GM18873 (cell line): ENCODE measurements at regions not wholly inside any gene's neighbourhood (a gene's known extent, or its start where the extent isn't known, plus 50 kb on each side); places are given as distances from the start of the nearest gene placed in this dataset.

Source experiments
- ATAC-seq: cut with Tn5 transposase; IDR thresholded peaks from one replicate; pipeline ENCODE4 v1.9.1; 2021; ENCODE audit warnings: mild to moderate bottlenecking, moderate library complexity, moderate number of reproducible peaks; ENCODE audit not compliant: unreplicated experiment, low FRiP score

GRCh38 chr3:31172336-31172735 lies 277.9 kb upstream of the GADL1 start:
- no peak for ATAC-seq

GRCh38 chr3:31173118-31173718 lies 278.8 kb upstream of the GADL1 start:
- ATAC-seq = no peak

GRCh38 chr3:31174079-31174478 lies 279.6 kb upstream of the GADL1 start:
- ATAC-seq = no peak

DNA sequence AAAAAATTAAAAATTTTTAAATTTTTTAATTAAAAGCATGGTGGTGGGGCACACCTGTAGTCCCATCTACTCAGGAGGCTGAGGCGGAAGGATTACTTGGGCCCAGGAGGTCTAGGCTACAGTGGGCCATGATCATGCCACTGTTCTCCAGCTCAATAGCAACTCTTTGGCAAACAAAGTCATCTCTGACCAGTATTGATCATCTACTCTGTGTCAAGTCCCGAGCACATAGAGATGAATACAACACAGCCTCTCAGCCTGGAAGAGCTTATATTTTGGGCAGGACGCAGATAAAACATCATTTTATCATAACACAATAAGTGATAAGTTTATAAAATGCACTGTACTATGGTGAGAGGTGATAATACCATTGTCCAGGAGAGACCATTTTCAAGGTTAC lies 281.6 kb upstream of the GADL1 start:
- no peak for ATAC-seq

- ATAC-seq = no peak
Observed at GRCh38 chr3:31178467-31178866, 284.0 kb upstream of the GADL1 start.

GRCh38 chr3:31179768-31180167 lies 285.3 kb upstream of the GADL1 start:
- ATAC-seq = no peak

GRCh38 chr3:31180274-31180673 lies 285.8 kb upstream of the GADL1 start:
- no peak for ATAC-seq

DNA sequence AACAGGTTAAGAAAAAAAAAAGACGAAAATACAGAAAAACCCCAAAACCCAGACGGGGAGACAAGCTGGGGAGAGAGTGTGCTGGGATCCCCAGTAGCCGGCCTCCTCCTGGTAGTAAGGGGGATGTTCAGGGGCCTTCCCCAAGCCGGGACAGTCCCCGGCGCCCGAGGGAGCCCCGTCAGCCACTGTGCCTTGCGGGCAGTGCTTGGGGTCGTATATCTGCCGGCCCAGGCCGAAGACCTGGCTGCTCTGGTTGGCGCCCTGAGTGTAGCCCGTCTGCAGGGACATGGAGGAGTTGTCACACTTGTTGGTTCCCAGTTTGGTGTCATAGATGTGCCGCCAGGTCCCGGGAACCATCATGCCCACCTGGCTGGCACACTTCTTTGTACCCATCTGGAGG lies 287.2 kb upstream of the GADL1 start:
- no peak for ATAC-seq

DNA sequence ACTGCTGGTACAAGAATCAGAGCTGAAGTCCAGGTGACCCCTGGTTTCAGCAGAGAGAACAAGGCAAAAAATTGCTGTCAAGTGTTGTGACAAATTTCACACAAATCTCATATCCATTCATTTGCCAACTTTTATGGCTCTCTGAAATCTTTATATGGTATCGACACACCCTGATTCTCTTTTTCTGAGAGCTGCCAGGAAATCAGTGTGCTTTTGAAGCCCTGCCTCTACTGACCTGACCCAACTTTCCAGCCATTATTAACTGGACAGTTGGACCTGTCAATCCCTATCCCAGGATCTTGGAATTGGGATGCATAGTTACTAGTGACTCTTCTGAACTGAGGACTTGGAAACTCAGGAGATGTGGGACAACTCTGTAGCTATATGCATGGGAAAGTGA lies 288.2 kb upstream of the GADL1 start:
- no peak for ATAC-seq

DNA sequence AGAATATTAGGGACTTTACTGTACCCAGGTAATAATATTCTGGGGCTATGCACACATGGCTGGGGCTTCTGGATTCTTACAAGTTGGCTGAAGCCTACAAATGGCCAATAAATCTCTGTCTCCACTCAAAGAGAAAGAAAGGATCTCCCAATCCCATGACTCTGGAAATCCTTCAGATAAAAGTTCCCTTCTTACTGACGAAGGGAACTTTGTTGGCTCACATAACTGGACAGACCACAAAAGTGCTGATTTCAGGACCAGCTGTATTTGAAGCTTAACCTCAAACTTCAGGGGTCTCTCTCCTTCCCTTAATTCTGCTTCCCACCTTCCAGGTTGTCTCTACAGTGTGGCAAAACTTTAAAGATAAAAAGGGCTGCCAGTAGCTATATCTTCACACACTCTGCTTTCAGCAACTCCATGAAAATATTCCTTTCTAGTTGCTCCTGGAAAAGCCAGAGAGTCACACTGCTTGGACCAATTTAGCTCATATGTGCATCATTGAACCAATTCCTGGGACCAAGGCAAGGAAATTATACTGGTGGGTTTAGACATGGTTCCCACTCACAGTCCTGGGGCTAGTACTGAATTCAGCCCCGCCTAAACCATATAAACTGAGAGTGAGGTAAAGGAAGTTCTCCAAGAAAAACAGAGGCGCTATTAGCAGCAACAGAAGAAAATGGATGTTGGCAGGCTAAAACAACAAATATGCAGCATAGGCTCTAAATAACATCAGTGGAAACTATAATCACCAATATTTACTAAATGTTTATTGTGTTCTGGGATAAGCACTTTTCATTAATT lies 290.0 kb upstream of the GADL1 start:
- ATAC-seq = no peak

DNA sequence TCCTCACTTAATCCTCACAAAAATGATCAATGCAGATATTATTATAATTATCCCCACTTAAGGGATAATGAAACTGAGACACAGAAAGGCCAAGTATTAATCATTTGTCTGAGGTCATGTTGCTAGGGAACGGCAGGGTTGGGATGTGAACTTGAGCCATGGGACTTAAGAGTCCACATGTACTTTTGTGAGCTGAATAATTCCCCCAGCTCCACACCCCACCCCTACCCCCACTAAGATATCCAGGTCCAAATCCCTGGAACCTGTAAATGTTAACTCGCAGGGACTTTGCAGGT lies 290.5 kb upstream of the GADL1 start:
- no peak for ATAC-seq

DNA sequence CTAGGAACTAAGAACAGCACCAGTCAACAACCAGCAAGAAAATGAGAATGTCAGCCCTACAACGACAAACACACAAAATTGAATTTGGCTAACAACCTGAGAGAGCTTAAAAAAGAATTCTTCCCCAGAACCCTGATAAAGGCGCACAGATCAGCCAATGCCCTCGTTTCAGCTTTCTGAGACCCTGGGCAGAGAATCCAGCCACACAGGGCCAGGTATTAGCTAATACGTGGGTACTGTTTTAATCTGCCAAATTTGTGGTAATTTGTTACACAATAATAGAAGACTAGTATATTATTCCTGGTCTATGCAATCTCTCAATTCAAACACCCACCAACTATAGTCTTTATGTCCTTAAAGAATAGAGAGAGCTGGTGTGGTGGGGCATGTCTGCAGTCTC lies 291.6 kb upstream of the GADL1 start:
- ATAC-seq = no peak

- ATAC-seq = no peak
Observed at GRCh38 chr3:31187380-31187779, 292.9 kb upstream of the GADL1 start.

- no peak for ATAC-seq
Observed at GRCh38 chr3:31188112-31188511, 293.7 kb upstream of the GADL1 start.

DNA sequence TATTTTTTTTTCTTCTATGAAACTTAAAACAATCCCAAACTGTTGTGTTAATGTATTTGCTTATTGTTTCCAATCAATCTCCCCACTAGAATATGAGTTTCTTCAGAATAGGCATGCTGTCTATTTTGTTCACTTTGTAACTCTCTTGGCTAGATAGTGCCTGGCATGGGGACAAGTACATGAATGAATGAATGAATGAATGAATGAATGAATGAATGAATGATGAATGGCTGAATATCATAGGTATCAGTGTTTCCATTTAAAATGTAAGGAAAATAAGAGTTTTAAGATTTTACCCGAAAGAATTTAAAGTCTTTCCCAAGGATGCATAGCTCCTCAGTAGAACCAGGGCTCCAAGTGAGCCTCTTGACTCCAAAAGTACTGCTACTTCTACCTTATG lies 294.9 kb upstream of the GADL1 start:
- no peak for ATAC-seq

GRCh38 chr3:31189971-31190370 lies 295.5 kb upstream of the GADL1 start:
- no peak for ATAC-seq

DNA sequence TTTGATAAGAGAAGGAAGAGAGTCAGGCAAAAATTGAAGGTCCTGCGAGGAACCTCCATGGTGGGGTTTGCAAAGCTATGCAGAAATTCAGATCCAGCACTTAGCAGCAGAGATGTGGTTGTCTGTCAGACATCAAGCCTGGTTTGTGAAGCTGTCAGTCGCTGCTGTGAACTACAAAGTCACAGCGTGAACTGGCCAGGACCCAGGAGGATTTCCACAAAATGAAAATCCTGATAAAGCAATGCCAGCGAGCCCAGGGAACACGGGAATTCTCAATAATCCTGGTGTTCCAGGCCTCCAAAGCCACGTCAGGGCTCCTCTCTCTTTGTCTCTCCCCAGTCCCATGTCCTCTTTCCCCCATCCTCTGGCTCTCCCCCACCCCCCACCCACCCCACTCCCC lies 296.9 kb upstream of the GADL1 start:
- ATAC-seq = no peak

DNA sequence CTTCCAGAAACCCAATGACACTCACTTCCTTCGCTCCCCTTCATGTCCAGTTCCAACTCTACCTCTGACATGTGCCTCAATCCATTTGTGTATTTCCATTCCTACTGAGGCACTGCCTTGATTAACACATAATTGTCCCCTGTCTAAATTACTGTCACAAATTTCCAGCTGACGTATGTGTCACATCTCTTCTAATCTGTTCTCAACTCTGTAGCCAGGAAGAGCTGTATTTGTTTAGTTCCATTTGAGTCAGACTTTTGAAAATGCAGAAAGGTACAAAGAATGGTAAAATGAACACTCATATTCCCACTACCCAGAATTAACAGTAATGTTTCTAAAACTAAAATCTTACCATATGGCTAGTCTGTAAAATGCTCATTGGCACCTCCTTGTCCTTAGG lies 299.0 kb upstream of the GADL1 start:
- ATAC-seq = no peak

- no peak for ATAC-seq
Observed at GRCh38 chr3:31193871-31194270, 299.4 kb upstream of the GADL1 start.

DNA sequence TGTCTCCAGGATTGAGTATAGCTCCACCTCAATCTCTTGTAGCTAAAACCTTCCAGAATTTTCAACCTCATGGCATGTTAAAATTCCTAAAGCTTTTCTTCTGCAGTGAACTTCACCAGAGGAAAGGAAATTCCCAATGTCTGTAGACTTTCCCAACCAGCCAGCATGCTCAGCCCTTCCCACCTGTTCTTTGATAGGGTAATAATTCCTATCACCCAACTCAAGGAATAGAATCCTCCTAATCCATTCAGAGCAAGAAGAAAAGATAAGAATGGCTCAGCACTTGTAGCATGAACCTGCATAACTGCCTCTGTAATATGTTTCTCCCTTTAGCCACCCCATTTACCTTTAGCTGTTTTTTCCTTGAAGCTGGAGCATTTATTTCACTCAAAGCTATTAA lies 301.8 kb upstream of the GADL1 start:
- ATAC-seq = no peak

DNA sequence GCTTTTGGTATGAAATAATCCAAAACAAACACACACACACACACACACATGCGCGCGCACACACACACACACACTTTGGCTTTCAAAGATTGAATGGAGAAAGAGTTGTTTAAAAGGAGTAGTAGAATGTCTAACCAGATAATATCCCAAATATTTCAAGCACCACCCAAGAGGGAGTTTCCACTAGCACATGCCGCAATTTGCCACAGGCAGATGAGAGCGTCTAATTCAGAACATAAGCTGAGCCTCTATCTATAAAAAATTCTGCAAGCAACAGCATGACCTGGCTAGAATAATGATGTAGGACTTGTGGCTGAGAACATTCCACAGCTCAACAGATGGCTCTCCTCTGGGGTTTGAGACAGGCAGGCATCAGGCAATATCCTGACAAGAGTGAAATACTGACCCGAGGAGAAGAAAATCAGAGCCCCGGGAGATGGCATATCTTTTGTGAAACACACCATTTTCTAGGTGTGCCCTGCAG lies 302.5 kb upstream of the GADL1 start:
- no peak for ATAC-seq

GRCh38 chr3:31197941-31198340 lies 303.5 kb upstream of the GADL1 start:
- ATAC-seq = no peak
